Keratinocyte (primary cell): ENCODE measurements at regions not wholly inside any gene's neighbourhood (a gene's known extent, or its start where the extent isn't known, plus 50 kb on each side); places are given as distances from the start of the nearest gene placed in this dataset.

ENCODE experiments used
- CTCF ChIP-seq, 3 experiments: IDR thresholded peaks in 1 of 3; conservative IDR thresholded peaks in 1 of 3; optimal IDR thresholded peaks in 1 of 3; 2 replicates in 2 of 3; 3 replicates in 1 of 3; pipeline versions ENCODE3 to v1.5.1; 2011; ENCODE audit warnings: low read length in 3 of 3, mild to moderate bottlenecking in 3 of 3, moderate library complexity in 2 of 3, control low read depth in 1 of 3, inconsistent platforms in 1 of 3; ENCODE audit not compliant: insufficient read depth in 2 of 3; ENCODE audit errors: extremely low read depth in 1 of 3
- EZH2 ChIP-seq: IDR thresholded peaks from one replicate; pipeline ENCODE4 v1.6.1; 2012; ENCODE audit warnings: inconsistent platforms, mild to moderate bottlenecking, low read length, moderate library complexity

- TF ChIP-seq CTCF (optimal IDR thresholded peaks at IDR 0.05 in 1 of 3, IDR thresholded peaks at IDR 0.05 in 1 of 3, conservative IDR thresholded peaks at IDR 0.05 in 1 of 3; ENCODE audit: extremely low read depth in 1 of 3, insufficient read depth in 2 of 3, low read length in 3 of 3), result no peak
- TF ChIP-seq EZH2, result no peak
These were observed 53.5 kb upstream of the ACSL1 start for GRCh38 chr4:184879271-184879670.
